NCI-H2227 (cell line): ENCODE measurements at regions not wholly inside any gene's neighbourhood (a gene's known extent, or its start where the extent isn't known, plus 50 kb on each side); places are given as distances from the start of the nearest gene placed in this dataset.
"Not testable (repeated sequence)": the region's sequence is repeated elsewhere in the genome, so short reads cannot be mapped to it uniquely, and the experiment has no call there.

Source experiments
- DNase-seq: peaks from one replicate; lab custom pipeline; 2025; ENCODE audit not compliant: unreplicated experiment; lab: John Stamatoyannopoulos, UW

DNA sequence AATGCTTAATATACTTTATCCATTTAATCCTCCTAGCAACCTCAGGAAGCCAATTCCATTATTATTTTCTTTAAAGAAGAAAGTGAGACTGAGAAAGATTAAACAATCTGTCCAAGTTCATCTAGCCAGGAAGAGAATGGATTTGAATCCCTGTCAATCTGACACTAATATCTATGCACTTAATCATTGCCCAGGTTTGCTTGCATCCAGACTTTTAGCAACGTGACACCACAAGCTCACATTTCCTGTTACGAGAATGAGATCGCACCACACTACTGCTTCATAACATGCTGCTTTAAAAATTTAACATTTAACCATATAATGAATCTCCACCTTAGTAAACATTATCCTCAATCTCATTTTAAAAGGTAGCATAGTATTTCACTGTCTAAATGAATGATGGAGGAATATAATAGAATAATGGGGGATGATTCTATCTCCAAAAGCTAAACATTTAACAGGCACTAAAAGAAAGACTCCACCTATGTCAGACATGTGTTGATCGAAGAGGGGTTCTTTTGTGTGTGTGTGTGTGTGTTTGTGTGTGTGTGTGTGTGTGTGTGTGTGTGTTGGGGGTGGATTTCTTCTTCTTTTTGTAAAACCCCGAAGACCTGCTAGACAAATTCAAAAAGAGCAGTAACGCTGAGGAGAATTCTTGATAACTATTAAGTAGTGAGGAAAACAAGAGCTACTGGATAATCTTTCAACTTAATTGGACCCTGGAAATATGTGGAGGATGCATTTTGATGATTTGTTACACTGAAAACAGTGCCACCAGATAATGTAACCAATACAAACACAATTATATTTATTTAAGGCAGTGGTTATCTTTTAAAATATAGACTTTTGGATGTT, 138.7 kb upstream of the NR3C1 start:
- no peak for DNase-seq

DNA sequence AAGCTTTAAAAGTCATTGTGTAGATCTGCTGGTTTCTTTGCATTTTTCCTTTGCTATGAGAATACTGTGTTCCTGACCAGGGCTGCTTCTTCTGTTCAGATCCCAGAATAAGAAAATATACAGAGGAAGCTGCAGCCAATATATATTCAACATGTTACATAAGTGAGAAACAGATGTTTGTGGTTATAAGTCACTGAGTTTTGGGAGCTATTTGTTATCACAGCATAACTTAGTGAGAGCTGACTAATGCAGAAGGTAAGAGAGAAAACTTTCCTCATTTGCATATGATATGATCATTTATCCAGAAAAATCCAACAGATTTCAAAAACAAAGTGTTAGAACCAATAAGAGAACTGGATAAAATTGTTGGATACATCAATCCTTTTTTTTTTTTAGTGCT, 136.3 kb upstream of the NR3C1 start:
- no peak for DNase-seq

DNA sequence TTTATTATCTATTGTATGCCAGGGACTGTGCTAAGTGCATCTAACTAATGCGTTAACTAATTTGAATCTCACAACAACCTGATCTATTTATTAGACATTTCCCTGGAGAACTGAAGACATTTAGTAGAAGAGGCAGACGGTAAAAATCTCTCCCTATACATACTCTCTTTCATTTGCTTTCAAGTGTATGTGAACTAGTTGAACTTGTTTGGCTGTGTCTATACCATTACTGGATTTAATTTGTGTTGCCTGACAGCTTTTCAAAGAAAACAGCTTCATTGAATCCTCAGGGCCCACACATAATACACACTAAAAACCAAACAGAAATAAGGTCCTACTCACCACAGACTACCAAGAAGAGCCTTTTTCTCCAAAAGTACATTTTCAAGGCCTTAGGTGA, 133.6 kb upstream of the NR3C1 start:
- no peak for DNase-seq

DNA sequence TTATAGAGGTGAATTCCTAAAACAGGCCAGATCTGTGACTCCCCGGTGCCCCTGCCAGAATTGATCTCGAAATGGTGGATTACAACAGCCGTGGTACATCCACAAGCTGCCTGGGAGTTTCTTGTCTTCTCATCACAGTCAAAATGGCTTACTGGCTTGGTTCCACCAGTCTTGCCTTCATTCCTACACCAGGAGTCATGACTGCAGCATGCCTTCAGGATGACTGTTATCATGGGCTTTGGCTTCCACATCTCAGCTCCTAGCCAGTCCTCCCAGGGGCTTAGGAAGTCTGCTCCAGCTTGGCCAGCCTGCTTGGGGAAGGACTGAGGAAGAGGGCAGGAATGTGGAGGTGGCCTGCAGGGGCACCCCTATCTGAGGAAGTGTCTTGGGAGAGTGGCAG, 132.9 kb upstream of the NR3C1 start:
- no peak for DNase-seq

DNA sequence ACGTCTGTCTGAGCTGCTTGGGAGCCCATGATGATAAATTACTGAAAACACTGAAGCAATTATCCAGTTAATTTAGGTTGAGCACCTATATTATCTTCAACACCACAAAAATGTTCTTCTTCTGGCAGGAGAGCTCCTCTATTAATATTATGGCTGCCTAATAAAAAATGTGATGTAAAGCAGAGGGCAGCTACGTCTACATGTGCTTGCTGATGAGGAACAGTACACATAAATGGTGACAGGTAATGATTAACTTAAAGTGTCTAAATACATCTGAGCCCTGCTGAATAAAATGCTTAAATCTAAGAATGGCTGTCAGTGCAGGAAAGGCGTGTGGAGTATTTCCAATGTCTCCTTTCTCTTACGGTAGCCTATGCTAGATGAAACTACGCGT, 131.3 kb upstream of the NR3C1 start:
- no peak for DNase-seq

DNA sequence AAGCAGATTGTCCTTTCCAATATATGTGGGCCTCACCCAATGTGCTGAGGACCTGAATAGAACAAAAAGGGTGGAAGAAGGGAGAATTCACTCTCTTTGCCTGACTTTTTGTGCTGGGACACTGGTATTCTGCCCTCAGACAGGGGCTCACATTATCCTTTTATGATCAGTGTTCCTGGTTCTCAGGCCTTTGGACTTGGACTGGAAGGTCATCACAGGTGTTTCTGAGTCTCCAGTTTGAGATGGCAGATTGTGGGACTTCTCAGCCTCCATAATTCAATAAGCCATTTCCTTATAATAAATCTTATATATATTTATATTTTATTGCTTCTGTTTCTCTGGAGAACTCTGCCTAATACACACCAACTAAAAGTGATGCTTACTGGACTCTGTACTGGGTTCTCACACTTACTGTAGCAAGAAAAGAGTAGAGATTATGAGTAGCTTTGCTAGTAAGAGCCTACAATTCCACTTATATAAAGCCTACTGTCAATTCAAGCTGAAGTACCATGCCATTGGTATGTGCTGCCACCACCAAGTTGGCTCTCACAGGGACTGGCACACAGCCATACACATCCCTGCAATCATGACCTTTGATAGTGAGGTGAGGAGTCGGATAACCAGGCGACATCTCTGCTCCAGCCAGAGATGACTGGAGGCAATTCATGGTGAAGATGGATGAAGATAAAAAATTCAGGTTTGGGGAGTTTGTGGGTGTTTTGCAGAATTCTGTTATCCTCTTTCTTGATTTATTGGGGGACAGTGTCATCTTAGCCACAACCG, 130.7 kb upstream of the NR3C1 start:
- no peak for DNase-seq

DNA sequence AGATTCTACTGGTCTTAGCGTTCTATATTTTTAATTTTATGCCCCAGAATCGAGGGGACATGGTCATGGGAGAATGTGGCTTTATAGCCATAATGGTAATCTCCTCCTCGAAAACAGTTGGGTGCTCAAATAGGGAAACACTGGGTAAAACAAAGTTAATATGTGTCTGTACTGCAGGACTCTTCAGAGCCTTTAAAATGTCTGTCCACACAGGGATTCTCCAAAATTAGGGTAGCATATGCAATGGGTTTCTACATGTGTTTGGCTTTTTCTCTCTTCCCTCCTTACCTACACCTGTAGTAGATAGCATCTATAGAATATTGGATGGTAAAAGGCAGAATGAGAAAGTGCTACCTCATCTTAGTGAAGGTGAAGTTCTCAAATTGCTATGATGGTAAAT, 130.0 kb upstream of the NR3C1 start:
- DNase-seq: no peak

DNA sequence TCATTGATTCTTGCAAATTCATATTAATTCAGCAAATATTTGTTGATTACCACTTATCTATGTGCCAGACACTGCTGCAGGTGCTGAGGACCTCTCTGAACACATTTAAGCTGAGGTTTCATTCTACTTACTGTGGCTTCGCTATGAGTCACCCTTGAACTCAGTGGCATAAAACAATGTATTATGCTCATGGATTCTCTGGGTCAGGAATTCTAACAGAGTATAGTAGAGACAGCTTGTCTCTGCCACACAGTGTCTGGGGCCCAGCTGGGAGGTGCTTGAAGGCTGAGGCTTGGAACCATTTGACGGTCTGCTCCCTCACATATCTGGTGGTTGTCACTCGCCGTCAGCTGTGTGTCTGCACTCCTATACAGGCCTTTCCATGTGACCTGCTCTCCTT, 124.3 kb upstream of the NR3C1 start:
- no peak for DNase-seq

DNA sequence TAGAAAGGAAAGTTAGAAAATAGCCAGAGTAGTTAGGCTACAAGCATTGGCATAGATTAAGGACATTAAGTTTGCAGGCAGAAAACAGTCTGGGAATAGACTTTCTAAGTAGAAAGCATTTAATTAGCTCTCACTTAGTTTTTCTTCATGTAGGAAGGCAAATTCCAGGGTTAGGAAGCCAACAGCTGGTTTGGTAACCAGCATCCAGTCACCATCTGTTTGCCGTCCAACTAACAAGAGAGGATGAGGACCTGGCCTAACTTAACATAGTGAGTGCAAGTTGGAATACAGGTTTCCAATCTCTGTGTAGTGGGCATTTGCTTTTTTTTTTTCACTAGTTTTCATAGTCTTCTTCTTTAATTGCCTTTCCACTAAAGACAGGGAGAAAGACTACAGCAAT, 121.7 kb upstream of the NR3C1 start:
- no peak for DNase-seq

DNA sequence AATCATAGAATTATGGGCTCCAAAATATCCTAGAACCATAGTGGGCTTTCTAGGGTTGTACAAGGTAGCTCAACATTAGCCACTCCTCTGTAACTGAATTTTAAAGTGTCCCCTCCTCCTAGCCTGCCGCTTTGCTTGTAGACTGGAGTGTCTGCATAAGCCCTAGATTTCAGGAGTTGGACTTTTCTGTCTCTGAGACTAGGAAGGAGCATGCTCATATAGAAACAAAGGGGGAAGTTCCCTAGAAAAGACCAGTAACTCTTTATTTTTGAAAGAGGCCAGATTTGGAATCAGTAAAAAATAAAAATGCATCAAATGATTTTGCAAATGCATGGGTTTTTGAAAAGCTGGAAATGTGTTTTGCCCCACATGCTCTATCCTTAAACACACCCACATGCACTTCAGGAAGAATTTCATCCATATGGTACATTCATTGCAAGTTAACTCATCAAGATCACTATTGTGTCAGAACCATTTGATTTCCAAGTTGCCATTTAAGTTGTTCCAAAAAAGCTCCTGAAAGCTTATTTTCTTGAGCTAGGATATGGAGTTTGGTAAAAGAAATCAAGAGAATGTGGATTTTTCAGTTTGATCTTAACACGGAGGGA, 121.0 kb upstream of the NR3C1 start:
- no peak for DNase-seq

DNA sequence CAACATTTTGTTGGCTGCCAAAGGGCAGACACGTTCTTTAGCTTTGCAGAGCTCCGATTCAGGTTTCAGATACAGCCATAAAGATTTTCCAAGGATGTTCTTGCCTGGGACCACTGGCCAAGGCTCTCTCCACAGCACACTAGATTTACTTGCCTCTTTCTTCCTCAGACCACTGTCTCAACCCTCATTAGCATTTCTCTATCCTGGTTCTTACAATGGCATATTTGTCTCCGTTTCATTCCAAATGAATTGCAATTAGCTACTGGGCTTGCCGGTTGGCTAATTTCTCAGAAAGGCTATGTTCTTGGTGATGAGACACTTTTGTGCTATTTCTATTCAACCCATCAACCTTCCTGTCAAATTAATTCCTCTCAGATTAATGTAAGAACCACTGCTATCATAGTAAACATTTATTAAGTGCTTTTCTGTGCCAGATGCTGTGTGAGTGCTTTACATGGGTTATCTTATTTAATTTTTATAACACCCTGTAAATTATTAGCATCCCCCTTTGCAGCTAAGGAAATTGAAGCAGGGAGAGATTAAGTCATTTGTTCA, 118.4 kb upstream of the NR3C1 start:
- no peak for DNase-seq

DNA sequence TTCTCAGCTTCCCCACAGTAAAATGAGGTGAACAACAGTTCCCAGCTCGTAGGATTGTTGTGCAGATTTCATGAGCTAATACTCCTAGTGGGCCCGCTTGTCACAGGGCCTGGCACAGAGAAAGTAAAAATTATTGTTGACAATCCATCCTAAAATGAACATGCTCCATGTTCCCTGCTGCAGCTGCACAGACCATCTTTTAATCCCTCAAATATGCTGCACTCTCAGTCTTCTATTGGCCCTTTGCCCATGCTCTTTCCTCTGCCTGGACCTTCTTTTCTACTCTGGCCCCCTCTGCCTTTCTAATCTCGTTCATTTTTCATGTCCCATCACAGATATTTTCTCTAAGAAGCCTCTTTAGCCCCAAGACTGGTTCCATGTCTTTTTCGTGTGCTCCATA, 117.7 kb upstream of the NR3C1 start:
- no peak for DNase-seq

DNA sequence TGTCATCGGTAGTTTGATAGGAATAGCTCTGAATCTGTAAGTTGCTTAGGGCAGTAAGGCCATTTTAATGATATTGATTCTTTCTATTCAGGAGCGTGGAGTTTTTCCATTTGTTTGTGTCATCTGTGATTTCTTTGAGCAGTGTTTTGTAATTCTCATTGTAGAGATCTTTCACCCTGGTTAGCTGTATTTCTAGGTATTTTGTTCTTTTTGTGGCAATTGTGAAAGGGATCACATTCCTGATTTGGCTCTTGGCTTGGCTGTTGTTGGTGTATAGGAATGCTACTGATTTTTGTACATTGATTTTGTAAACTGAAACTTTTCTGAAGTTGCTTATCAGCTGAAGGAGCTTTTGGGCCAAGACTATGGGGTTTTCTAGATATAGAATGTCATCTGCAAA, 115.7 kb upstream of the NR3C1 start:
- not testable (repeated sequence) for DNase-seq

DNA sequence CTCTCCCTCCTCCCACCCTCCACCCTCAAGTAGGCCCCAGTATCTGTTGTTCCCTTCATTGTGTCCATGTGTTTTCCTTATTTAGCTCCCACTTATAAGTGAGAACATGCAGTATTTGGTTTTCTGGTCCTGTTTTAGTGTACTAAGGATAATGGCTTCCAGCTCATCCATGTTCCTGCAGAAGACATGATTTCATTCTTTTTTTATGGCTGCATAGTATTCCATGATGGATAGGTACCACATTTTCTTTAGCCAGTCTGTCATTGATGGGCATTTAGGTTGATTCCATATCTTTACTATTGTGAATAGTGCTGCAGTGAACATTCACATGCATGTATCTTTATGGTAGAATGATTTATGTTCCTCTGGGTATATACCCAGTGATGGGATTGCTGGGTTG, 114.3 kb upstream of the NR3C1 start:
- DNase-seq: not testable (repeated sequence)

DNA sequence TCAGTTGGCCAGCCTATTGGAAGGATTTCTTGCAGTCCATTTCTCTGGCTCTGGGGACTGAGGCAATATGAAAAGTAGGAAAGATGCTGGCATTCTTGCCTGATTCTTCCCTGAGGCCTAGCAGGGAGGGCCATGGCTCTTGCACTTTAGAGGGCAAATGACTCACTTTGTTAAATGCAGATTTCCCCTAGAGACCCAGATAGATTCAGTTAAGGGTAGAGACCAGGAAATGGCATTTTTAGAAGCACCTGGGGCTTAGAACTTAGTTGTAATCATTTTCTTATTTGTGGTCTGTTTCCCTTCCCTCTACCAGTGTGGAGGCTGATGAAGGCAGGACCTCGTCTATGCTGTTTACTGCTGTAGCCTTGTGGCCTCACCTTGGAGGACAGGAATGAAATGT, 112.8 kb upstream of the NR3C1 start:
- no peak for DNase-seq

DNA sequence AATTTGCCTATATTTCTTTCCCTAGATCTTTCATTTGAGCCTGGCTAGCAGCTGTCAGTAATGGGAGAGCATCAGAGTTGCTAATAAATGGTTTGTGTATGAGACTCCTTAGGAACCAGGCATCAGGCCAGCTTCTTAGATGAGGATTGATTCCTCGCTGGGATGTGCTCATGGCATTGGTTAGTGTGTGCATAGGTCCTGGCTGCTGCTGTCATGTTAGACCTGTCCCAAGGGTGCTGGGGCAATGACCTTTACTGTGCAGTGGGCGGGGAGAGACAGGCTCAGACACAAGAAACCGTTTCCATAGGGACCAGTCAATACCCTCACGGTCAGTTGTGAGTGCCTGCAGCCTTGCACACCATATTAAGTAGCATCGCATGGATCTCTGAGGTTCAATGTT, 112.3 kb upstream of the NR3C1 start:
- DNase-seq: no peak

DNA sequence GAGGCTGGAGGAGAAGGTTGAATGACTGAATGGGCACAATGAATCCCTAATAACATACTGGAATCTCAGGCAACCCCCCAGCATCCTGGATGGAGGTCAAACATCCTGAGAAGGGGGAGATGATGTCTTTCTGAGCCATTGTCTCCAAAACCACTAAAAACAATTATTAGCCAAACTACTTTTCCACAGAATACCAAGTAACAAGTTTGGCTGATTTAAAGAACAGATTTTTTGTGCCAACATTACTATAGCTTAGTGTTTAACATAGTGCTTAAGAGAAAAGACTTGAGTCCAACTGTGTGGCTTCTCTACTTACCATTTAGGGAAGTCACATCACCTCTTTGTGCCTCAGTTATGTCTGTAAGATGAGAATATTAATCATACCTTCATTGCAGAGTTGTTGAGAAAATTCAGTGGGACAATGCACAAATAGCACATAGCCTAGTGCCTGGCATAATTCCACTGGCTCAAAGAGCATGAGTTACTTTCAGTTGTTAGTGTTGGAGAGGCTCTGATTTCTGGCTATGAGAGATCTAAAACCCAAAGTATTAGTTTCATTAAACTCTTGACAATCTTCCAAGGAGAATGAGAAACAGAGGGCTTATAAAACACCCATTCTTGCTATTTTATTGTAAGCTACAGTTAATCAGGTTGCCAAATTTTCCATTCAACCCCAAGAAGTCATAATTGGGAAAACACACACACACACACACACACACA, 111.3 kb upstream of the NR3C1 start:
- DNase-seq: no peak

DNA sequence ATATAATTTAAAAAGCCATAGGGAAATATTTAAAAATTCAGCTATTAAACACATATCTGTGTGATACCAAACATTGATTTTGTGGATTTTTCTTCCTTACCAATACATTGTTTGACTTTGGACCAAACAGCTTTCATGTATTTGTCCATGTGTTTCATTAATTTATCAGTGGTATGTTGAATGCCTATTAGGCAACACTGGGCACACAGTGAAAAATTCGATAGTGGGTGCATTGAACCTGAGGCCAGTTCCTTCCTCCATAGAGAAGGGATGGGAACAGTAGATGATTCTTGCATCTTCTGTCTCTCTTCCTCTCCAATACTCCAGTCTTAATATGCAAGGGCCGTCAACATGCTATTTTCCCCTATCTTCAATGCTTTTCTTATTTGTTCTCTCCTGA, 110.2 kb upstream of the NR3C1 start:
- DNase-seq: no peak

DNA sequence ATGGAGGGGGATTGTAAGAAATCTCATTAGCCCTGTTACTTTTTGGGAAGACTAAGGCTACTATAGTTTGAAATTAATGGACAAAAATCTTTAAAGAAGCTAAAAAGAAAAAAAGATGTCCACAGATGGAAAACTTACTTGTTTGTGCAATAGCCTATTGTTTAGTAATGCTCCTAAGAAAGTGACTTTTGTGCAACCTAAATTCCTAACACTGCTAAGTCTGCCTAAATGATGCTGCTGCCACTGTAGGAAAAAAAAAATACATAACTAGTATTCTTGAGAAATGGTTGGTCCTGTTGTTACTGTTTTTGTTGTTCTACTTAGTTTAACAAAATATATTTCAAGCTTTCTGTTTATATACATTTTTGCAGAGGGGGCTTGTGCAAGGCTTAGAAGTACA, 108.2 kb upstream of the NR3C1 start:
- DNase-seq: no peak

DNA sequence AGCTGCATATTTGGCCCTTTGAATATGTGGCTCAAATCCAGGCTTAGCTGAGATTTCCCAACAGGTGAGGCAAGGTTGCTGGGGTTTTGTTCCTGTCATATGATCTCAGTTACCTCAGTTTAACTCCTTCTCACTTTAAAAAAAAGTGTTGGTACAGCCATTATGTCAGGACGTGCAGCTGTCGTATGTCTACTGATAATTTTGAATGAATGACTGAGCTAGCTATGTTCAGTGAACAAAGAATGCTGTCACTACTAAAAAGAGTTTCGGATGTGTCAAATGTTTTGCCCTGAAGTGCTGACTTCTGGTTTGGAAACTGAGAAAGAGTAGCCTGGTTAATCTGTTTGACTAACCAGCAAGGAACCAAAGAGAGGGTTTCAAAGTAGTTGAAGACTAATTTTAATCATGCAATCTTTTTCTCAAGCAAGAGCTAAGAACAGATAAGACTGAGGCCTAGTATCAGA, 106.3 kb upstream of the NR3C1 start:
- no peak for DNase-seq
